ENCODE measurements at regions not wholly inside any gene's neighbourhood (a gene's known extent, or its start where the extent isn't known, plus 50 kb on each side); places are given as distances from the start of the nearest gene placed in this dataset.

- Mint-ChIP-seq H3K4me1 (no peaks in the 10 kb centered on the region), H3K4me3 (no peak overlapping the region), H3K9me3 (peaks cover 3% of the 10 kb centered on the region), H3K27me3 (no peaks in the 10 kb centered on the region), H3K27ac (no peak overlapping the region), H3K36me3 (ENCODE audit: low read depth) (no peaks in the 10 kb centered on the region)
- ATAC-seq (ENCODE audit: low read depth) (no peak), DNase-seq (no peak)
- ChIA-PET POLR2A (no interaction called here), CTCF (no interaction called here)
- no peak for TF ChIP-seq CTCF (IDR thresholded peaks at IDR 0.05)
- intact Hi-C loops (cut with micrococcal nuclease) = no loop called here
Measured at GRCh38 chr5:98050583-98050982, 722.9 kb upstream of the RGMB start.

GRCh38 chr5:98053170-98053569, 720.3 kb upstream of the RGMB start:
- Mint-ChIP-seq H3K36me3 (ENCODE audit: low read depth) (no peaks in the 10 kb centered on the region), H3K4me1 (no peaks in the 10 kb centered on the region), H3K4me3 (no peak overlapping the region), H3K27me3 (no peaks in the 10 kb centered on the region), H3K27ac (no peak overlapping the region), H3K9me3 (peaks cover 3% of the 10 kb centered on the region)
- ATAC-seq (ENCODE audit: low read depth) (no peak), DNase-seq (no peak)
- intact Hi-C loops (cut with micrococcal nuclease) = no loop called here
- TF ChIP-seq CTCF (IDR thresholded peaks at IDR 0.05) = no peak
- ChIA-PET CTCF (no interaction called here), POLR2A (no interaction called here)

DNA sequence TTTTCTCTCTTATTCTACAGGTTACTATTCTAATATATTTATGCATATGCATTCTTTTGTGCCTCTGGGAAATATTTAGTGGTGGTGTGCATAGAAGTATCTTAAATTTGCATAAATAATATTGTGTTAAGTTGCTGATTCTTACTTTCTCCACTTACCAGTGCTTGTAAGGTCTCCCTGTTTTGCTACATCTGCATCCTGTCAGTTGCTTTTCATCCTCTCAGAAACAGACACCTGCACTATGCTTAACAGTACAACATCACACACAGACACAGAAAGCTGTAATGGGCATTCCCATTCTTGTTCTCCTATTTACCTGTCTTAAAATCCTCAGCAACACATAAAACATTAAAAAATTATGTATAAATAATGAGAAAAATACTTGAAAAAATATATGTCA, 713.3 kb upstream of the RGMB start:
- Mint-ChIP-seq H3K4me3 (no peak overlapping the region), H3K9me3 (no peaks in the 10 kb centered on the region), H3K36me3 (ENCODE audit: low read depth) (no peaks in the 10 kb centered on the region), H3K27me3 (no peaks in the 10 kb centered on the region), H3K4me1 (no peaks in the 10 kb centered on the region), H3K27ac (no peak overlapping the region)
- ATAC-seq (ENCODE audit: low read depth) (no peak), DNase-seq (no peak)
- ChIA-PET POLR2A (no interaction called here), CTCF (no interaction called here)
- intact Hi-C loops (cut with micrococcal nuclease) = no loop called here
- TF ChIP-seq CTCF (IDR thresholded peaks at IDR 0.05) = no peak

- Mint-ChIP-seq H3K4me1 (no peaks in the 10 kb centered on the region), H3K4me3 (no peak overlapping the region), H3K36me3 (ENCODE audit: low read depth) (no peaks in the 10 kb centered on the region), H3K27ac (no peak overlapping the region), H3K27me3 (no peaks in the 10 kb centered on the region), H3K9me3 (no peaks in the 10 kb centered on the region)
- ATAC-seq (ENCODE audit: low read depth) (no peak), DNase-seq (no peak)
- ChIA-PET CTCF (no interaction called here), POLR2A (no interaction called here)
- intact Hi-C loops (cut with micrococcal nuclease) = no loop called here
- TF ChIP-seq CTCF (IDR thresholded peaks at IDR 0.05) = no peak
Measured at GRCh38 chr5:98064118-98064685, 709.3 kb upstream of the RGMB start.

DNA sequence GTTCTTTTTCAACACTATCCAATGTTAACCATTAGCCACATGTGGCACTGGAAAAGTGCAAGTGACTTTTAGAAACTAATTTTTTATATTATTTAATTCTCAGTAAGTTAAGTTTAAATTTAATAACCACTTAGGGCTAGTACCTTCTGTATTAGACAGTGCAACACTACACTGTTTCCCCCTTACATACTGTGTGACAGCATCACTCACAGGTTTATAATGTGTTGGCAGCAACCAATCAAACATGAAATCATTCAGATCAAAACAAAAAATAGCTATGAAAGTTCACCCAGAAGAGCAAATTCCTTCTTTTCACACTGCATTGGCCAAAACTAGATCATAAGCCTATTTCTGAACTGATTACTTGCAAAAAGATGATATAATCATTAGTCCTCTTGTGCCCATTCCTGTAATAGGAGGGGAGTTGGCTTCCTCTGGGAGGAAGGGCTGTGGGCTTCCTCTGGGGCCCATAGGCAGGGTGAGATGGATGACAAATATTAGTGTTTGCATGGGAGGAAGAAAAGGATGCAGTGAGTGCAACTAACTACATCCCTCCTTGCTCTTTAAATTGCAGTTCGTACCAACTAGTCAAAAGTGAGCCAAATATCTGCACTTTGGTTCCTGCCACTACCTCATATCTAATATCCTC, 708.1 kb upstream of the RGMB start:
- Mint-ChIP-seq H3K27me3 (no peaks in the 10 kb centered on the region), H3K4me1 (no peaks in the 10 kb centered on the region), H3K9me3 (no peaks in the 10 kb centered on the region), H3K4me3 (no peak overlapping the region), H3K27ac (no peak overlapping the region), H3K36me3 (ENCODE audit: low read depth) (no peaks in the 10 kb centered on the region)
- intact Hi-C loops (cut with micrococcal nuclease) = no loop called here
- ChIA-PET POLR2A (no interaction called here), CTCF (no interaction called here)
- no peak for ATAC-seq (ENCODE audit: low read depth)
- no peak for DNase-seq
- TF ChIP-seq CTCF (IDR thresholded peaks at IDR 0.05) = no peak

Data from activated B cell treated with CpG ODN at 0.5 μM for 24 hours (primary cell).